Fibroblast of skin of back (primary cell): ENCODE measurements at regions not wholly inside any gene's neighbourhood (a gene's known extent, or its start where the extent isn't known, plus 50 kb on each side); places are given as distances from the start of the nearest gene placed in this dataset.

Experiments used
- DNase-seq: peaks from one replicate; pipeline ENCODE4 v3.0.0-alpha.2; 2013

DNA sequence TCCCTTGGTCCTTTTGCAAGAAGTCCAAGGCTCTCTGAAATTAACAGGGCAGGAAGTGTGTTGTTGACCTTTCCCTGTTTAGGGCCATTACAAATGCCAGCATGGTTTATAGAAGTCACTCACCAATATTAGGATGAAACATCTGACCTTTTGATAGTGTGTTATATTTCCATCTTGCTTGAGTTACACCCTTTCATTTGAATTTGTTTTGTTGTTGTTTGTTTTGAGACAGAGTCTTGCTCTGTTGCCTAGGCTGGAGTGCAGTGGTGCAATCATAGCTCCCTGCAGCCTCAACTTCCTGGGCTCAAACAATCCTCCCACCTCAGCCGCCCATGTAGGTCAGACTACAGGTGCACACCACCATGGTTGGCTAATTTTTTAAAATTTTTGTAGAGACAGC, 241.1 kb upstream of the USP9Y start:
- no peak for DNase-seq

DNA sequence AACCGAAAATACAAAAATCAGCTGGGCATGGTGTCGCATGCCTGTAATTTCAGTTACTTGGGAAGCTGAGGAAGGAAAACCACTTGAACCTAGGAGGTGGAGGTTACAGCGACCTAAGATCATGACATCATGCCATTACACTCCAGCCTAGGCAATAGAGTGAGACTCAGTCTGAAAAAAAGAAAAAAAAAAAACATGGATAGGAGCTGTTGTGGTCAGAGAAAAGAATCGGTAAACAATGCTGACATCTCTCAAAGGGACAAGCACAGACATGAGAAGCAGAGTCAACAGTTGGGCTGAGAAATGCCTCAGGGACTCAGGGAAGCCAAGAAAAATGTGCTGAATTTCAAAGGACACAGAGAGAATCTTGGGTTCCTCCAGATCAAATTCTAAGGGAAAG, 236.9 kb upstream of the USP9Y start:
- no peak for DNase-seq

DNA sequence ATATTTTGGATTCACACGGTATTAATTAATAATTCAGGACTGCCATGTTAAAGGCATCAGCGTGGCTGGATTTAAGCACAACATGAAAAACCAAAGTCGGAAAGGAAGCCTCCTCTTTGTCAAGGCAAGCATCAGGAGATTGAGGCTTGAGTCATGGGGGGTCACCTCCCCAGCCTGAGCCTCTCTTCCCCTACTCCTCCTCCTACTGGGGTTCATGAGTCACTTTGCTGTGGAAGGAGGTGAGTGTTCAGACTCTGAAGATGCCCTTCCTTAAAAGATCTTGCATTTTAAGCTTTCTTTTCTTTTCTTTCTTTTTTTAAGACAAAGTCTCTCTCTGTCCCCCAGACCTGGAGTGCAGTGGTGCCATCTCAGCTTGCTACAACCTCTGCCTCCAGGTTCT, 235.3 kb upstream of the USP9Y start:
- DNase-seq = no peak

DNA sequence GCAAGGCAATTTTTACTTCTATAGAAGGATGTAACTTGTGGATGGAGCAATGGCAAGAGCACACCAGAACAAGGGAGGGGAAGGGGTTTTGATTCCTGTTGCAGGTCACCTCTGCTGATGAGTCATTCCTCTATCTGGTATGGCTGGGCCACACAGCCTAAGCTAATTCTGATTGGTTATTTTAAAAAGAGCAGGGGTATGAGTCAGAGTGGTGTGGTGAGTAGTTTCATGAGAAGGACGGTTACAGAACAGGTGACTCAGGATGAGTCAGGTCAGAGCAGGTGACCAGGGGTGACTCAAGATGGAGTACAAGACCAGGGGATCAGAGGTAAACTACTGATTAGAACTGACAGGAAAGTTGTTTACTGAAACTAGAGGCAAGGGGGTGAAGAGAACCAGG, 231.9 kb upstream of the USP9Y start:
- no peak for DNase-seq

DNA sequence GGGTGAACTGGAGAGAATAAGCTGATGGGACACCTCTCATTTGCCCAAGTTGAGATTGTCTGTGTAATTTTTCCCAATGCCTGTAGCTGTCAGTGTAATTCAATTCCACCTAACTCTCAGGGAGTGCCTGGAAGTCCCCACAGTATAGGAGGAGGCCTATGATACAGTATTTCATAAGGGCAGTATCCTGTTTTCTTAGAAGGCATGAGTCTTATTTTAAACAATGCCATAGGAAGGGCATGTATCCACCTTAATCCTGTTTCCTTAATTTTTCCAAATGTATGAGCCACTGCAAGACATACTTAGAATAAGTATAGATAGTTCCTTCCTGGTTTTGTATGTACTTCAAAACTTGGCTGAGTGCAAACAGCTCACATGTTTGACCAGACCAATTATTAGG, 226.6 kb upstream of the USP9Y start:
- no peak for DNase-seq

DNA sequence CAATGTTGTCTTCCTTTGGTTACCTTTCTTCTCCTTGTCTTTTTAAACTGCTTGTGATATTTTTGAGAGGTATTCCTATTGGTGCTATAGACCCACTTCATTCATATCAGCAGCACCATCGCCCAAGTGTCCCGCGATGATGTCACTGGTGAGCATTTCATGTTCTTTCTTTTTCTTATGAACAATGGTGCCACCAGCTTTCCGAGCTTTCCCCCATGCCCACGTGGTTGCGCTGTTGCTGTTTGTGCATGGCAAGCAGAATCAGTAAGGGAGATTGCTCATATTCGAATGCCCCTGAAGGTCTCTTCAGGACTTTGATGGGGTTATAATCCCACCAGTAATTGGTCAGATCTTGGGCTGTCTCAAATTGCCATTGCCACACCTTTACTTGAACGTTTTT, 221.6 kb upstream of the USP9Y start:
- DNase-seq = peak; percentile 43

DNA sequence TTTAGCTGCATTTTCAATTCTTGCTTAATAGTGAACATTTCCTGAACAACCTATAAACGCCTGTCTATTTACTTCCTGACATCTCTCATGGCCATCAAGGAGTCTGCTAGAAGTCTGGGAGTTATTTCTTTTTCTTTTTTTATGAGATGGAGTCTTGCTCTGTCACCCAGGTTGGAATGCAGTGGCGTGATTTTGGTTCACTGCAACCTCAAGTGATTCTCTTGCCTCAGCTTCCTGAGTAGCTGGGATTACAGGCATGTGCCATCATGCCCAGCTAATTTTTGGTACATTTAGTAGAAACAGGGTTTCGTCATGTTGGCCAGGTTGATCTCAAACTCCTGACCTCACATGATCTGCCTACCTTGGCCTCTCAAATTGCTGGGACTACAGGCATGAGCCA, 217.6 kb upstream of the USP9Y start:
- no peak for DNase-seq

DNA sequence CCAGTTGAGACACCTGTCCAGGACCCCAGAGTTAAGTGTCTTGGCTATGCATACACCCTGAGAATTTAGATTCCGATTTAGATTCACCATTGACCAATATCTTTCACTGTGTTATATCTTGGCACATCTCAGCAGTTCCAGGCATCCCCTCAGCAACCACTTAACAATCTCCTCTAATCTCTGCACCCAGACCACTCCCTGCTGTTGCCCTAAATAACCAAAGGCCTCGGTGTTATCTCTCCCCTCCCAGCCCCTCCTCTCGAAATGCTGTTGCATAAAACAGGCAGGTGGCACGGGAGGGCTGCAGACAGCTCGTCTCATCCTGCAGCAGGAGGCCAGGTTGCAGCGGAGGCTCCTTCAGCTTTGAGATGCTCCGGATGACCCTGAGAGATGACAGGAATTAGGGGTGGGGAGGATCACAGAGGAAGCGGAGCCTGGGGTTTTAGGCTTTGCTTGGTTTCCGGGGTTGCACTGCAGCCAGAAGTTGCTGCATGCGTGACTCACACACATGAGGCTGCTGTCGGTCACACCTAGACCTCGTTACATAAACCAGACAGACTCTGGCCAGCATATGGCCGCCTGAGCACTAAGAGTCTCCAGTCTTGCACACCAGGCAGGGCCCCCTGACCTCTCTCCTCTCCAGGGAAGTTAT, 210.3 kb upstream of the USP9Y start:
- peak; percentile 6 for DNase-seq

DNA sequence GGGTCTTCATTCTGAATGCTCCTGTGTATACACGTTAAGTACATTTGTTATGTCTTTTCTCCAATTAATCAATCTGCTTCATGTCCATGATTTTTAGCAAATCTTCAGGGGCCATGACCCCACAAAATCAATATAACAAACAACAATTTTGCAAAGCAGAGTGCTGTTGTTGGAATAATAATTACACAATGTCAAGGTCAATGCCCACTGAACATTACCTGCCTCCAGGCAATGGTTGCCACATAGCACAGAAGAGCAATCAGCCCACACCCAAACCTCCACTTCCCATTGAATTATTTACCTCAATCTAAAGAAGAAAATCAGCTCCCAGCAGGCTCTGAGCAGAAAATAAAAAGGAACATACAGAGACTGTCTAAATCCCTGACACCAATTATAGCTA, 208.8 kb upstream of the USP9Y start:
- DNase-seq = no peak

DNA sequence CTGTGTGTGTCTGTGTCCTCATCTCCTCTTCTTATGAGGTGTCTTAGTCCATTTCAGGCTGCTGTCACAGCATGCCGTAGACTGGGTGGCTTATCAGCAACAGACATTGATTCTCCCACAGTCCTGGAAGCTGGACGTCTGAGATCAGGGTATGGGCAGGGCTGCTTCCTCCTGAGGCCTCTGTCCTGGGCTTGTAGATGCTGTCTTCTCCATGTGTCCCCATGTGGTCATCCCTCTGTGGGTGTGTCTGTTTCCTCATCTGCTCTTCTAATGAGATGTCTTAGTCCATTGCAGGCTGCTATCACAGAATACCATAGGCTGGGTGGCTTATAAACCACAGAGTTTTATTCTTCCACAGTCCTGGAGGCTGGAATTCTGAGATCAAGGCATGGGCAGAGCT, 205.0 kb upstream of the USP9Y start:
- no peak for DNase-seq

DNA sequence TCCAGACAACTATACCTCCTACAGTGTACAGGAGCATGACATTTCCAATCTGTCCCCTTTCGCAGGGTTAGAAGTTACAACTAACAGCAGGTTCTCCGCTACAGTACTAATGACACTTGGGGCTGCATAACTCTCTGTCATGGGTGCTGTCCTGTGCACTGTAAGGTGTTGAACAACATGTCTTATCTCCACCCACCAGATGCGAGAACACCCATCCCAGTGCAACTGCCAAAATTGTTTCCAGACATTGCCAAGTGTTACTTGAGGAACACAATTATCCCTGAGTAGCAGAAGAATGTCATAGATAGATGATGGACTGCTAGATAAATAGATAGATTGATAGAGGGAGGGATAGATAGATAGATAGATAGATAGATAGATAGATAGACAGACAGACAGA, 200.9 kb upstream of the USP9Y start:
- no peak for DNase-seq

DNA sequence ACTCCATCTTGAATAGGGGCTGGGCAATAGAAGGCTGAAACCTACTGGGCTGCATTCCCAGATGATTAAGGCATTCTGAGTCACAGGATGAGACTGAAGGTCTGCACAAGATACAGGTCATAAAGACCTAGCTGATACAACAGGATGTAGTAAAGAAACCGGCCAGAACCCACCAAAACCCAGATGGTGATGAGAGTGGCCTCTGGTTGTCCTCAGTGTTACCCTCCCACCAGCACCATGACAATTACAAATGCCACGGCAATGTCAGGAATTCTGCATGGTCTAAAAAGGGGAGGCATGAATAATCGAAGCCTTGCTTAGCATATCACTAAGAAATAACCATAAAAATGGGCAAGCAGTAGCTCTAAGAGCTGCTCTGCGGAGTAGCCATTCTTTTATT, 197.0 kb upstream of the USP9Y start:
- DNase-seq = peak; percentile 59

DNA sequence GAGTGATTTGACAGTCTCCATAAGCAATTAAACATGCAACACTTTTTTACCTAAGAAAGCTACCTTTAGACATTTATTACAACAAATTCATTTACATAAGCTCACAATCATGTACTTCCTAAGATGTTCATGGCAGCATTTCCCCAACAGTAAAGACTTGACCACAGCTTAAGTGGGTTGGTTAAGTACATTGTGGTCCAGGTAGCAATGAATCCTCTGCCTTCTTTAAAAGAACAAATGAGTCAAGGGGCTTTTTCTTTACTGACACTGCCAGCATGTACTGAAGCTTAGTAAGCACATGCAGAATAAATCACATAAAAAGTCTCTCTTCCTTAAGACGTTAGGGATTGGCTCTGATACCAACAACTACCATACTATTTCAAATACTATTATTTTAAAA, 183.7 kb upstream of the USP9Y start:
- no peak for DNase-seq

DNA sequence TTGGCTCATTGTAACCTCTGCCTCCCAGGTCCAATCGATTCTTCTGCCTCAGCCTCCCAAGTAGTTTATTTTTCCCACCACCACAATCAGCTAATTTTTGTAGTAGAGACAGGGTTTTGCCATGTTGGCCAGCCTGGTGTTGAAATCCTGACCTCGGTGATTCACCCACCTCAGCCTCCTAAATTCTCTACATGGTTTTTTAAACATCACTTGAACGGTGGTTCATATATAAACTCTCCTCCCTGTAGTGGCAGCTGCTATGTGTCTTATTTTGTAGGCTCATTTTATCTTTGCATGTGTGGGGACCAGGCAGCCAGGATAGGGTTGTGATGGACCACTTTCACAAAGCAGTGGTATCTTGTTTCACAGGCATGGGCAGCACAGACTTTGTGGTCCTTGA, 175.8 kb upstream of the USP9Y start:
- no peak for DNase-seq

DNA sequence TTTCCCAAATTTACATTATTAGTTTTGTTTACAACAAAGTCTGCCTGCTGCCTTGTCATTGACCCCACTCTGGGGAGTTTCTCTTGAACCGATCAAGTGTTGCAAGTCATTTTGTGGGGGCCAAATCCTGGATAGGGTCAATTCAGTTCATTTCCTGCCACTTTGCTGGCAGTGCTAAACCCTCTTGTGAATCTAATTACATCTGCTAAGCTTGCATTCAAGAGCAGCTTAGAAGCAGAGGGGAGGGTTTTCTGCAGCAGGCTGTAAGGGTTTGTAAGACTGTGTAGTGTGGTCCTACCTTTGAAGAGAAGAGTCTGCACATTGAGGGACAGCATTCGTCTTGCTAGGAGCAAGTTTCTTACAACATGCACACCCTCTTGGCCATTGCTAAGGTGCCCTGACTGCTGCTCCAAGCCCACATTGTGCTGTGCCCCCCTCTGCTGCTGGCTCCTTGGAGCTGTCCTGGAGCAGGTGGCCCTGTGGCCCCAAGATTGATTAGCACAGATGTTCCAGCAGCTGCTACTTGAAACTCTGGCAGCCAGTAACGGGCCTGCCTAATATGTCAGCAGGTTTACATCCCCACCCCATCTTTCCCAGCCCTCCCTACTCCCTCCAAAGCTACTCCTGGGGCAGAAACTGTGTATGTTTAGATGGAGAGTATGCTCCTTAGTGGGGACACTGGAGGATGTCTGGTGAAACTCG, 174.5 kb upstream of the USP9Y start:
- no peak for DNase-seq

DNA sequence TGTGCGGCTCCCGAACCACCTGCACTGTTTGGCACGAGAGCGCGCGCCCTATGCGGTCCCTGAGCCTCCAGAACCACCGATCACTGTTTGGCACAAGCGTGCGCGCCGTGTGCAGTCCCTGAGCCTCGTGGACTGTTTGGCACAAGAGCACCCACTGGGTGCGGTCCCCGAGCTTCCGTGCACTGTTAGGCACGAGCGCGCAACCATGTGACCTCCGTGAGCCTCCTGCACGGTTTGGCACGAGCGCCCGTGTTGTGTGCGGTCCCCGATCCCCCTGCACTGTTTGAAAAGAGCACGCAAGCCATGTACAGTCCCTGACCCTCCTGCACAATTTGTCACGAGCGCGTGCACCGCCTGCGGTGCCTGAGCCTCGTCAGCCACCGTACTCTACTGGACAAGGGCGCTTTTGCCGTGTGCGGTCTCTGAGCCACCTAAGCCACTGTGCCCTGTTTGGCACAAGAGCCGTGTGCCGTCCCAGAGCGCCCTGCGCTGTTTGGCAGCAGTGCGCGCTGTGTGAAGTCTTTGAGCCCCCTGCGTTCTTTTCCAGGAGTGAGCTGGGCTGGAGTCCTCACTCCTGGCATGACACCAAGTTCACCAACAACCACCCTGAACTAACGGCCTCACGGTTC, 163.7 kb upstream of the USP9Y start:
- peak; percentile 19 for DNase-seq

DNA sequence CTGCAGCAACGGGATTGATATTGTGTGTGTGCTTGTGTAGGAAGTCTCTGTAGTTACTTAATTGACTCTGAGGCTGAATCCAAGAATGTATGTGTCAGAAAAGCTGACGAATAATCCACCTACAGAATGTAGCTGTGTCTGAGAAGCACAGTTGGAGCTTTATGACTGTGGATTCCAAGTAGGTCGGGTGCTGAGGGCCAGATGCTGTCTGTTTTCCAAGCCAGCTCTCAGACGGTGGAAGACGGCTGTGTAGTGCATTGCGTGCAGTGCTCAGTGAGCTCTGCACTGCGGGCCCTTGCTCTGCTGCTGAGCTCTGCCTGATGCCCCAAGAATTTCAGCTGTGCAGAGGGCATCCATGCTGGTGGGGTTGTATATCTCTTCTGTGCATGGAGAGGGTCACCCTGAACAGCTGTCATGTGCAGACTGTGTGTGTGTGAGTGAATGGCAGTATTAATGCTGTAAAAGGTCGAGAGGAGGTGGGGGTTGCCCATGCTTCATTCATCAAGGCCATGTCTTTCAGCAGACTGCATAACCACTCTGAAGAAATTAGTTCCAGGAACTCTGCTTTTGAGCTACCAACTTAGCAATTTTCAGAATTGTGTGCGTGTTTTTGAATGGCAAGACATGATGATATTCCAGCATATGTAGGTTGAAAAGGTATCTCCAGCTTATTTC, 154.1 kb upstream of the USP9Y start:
- DNase-seq = peak; percentile 39

DNA sequence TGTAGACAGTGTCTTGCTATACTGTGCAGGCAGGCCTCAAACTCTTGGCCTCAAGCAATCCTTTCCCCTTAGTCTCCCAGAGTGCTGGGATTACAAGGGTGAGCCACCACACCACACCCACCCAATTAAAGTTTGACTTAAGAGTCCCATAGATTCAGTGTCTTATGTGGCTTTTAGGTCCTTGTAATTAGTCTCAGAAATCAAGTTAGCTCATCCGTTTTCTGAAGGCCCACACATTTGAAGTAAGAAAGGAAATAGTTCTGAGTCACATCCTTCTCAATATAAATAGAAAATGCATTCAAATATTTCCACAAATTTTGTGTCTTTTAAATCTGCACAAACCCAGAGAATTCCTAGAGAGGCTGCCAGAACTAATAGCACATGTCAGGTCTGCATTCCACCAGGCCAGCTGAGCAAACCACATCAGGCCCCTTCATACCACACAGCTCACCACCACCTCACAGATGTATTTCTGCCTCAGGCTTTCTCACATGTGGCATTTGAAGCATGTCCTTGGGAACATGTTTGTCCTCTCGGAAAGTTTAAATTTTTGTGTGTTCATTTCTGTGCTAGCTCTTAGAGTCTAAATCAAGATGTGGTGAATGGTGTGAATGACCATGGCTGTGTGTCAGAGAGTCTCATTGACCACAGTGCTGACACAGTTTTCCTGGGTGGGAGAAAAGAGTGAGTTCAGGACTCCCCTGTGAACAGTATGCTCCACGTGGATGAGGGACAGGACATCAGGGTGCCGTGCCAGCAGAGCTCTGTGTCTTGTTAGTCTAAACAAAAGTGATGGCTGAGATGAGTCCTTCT, 148.4 kb upstream of the USP9Y start:
- DNase-seq = peak; percentile 95

DNA sequence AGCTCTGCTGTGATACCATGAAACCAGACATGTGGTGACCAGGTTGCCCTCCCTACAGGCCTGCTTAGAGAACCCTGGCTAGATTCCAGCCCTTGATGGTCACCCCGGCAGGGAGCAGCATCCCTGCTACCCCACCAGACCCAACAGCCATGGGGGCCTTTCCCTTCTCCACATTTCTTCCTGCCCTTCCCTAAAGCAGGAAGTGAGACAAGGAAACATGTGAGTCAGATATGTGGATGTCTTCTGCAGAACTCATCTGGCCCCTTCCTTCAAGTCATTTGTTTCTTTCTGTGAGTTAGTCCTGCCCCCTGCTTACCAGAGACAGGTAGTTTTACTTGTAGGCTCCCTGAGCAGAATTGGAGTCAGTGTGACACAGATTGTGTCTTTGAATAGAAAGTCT, 147.1 kb upstream of the USP9Y start:
- DNase-seq = peak; percentile 52

DNA sequence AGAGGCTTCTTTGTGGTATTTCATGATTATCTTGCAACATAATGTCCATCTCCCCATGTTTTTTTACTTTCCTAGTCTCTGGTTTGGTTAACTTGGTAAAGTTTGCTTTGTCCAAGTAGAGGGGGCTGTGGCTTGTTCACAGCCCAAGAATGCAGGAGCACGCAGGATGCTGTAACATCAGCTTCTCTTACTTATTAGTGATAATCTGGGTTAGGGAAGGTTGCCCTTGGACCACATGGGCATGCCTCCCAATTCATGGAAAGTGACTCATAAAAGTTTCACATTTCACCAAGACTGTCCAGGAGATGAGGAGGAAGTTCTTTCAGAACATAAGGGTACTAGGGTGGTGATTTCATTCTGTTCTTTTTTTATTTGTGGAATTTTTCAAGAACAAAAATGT, 146.0 kb upstream of the USP9Y start:
- DNase-seq = peak; percentile 87

DNA sequence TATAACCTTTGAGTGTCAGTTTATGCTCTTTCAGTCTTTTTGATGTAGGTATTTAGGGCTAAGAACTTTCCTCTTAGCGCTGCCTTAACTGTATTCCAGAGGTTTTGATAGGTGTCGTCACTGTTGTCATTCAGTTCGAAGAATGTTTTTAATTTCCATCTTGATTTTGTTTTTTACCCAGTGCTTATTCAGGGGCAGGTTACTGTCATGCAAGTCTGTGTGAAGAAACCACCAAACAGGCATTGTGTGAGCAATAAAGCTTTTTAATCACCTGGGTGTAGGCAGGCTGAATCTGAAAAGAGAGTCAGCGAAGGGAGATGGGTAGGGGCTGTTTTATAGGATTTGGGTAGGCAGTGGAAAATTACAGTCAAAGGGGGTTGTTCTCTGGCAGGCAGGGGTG, 142.0 kb upstream of the USP9Y start:
- DNase-seq = no peak

DNA sequence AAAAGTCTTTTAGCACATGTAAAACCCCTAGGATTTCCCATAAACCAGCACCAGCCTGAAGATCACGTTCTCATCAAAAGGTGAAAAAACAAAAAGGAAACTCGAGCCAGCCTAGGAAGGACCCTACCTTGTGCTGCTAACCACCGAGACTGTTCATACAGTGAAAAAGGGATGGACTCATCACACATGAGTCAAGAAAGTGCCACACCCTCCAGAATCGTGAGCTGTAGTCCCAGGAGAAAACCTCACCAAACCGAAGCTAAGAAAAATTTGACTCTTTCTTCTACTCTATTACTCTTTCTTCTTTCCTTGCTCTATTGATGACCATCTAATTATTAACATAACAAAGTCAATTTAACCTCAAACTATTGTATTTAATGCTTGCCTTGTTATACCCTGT, 124.8 kb upstream of the USP9Y start:
- DNase-seq = no peak
